ENCODE measurements at regions not wholly inside any gene's neighbourhood (a gene's known extent, or its start where the extent isn't known, plus 50 kb on each side); places are given as distances from the start of the nearest gene placed in this dataset.
"Not testable (repeated sequence)": the region's sequence is repeated elsewhere in the genome, so short reads cannot be mapped to it uniquely, and the experiment has no call there.

DNA sequence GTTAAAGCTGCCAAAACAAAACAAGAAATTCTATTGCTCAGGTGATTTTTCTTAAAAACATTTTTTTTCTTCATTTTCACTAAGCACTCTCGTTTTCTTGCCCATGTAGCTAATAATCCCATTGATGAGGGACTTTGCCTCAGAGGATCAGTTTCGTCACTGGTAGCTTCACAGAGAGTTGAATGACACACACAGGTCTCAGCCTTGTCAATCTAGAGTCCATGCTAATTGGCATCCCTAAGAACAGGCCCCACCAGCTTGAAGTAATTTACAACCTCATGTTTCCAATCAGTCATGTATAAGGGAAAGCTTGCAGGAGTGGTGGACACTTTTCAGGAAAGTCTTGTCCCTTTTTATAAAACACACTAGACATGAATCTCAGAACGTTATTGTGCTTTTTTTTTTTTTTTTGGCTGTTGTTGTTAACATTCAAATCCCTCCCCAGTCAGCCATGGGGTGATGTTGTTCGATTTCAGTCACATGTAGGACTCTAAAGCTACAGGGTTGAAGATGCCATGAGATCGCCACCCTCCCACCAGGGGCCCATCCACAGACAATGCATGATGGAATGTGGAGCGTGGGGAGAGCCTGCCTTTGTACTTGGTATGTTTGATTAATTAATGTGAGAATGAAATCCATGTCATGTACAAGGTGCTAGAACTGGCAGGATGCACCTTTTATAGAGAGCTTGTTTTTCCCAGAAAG lies 232.4 kb upstream of the FZD8 start:
- no peak overlapping the region for H3K4me3 ChIP-seq
- no peaks in the 10 kb centered on the region for H3K27me3 ChIP-seq
- 69 to 76% methylated on average over 5 to 6 of the region's 6 CpGs for WGBS, 2 donors
- no peak overlapping the region for H3K27ac ChIP-seq
- intact Hi-C loops (cut with DNase I) = no loop called here
- no peak for DNase-seq
- H3K36me3 ChIP-seq = no peaks in the 10 kb centered on the region
- no peaks in the 10 kb centered on the region for H3K9me3 ChIP-seq
- H3K4me1 ChIP-seq = peaks cover 0 to 5% (median 0%) of the 10 kb centered on the region in 3 donors
- TF ChIP-seq, protein P1, sequence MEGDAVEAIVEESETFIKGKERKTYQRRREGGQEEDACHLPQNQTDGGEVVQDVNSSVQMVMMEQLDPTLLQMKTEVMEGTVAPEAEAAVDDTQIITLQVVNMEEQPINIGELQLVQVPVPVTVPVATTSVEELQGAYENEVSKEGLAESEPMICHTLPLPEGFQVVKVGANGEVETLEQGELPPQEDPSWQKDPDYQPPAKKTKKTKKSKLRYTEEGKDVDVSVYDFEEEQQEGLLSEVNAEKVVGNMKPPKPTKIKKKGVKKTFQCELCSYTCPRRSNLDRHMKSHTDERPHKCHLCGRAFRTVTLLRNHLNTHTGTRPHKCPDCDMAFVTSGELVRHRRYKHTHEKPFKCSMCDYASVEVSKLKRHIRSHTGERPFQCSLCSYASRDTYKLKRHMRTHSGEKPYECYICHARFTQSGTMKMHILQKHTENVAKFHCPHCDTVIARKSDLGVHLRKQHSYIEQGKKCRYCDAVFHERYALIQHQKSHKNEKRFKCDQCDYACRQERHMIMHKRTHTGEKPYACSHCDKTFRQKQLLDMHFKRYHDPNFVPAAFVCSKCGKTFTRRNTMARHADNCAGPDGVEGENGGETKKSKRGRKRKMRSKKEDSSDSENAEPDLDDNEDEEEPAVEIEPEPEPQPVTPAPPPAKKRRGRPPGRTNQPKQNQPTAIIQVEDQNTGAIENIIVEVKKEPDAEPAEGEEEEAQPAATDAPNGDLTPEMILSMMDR (IDR thresholded peaks at IDR 0.05) = no peak
- TF ChIP-seq POLR2A (IDR thresholded peaks at IDR 0.05) = no peak

DNA sequence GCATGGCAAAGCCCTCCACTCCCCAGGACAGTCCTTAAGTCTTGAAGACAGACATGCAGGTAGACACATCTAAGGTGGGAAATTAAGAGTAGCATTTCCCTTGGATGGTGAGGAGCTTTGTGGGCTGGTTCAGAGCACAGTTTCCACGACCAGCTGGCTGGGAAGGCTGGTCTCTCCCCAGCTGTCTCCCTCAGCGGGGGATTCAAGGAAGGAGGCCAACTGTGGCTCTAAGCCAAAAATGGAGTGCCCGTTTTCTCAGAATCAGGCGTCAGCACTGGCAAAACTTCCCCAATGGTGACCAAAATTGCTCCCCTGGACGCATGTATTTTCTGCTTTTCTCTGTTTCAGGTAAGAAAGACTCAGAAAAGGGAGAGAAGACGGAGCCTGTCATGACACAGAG lies 230.6 kb upstream of the FZD8 start:
- H3K27ac ChIP-seq = no peak overlapping the region
- H3K36me3 ChIP-seq = no peaks in the 10 kb centered on the region
- no peak overlapping the region for H3K4me3 ChIP-seq
- H3K27me3 ChIP-seq = no peaks in the 10 kb centered on the region
- intact Hi-C loops (cut with DNase I) = no loop called here
- 64 to 82% methylated on average over 5 to 6 of the region's 6 CpGs for WGBS, 2 donors
- no peaks in the 10 kb centered on the region for H3K9me3 ChIP-seq
- TF ChIP-seq, protein P1 (IDR thresholded peaks at IDR 0.05) = no peak
- DNase-seq = no peak
- peaks cover 0 to 5% (median 0%) of the 10 kb centered on the region in 3 donors for H3K4me1 ChIP-seq

DNA sequence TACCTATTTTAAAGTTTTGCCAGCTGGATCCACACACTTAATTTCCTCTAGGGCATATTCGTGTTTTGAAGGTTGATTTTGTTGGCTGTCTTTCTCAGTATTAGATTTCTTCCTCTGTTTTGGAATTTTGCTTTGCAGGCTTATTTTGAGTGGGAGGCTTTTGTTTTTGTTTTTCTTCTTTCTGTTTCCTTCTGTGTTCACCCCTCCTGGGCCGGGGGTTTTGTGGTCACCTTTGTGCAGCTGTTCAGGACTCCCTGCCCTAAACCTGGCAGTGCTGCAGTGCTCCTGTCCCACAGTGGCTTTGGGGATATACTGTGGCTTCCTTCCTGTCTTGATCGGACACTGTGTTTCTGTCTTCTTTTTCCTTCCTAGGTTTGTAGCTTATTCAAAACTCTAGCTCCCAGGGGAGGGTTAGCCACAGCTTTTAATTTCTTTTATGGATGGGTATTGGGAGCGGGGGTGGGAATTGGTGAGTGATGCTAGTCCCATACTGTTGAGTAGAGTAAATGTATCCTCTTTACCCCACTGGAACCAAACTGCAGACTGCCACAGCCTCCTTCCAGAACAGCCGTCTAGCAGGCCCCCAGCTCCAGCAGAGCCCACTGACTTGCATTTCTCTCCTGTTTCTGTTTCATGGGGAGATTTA lies 228.7 kb upstream of the FZD8 start:
- TF ChIP-seq, protein P1 (IDR thresholded peaks at IDR 0.05) = no peak
- no peak for TF ChIP-seq POLR2A (IDR thresholded peaks at IDR 0.05)
- peaks cover 0 to 3% (median 0%) of the 10 kb centered on the region in 3 donors for H3K4me1 ChIP-seq
- no peak for DNase-seq
- 38 to 40% methylated on average over 5 of the region's 5 CpGs for WGBS, 2 donors
- H3K4me3 ChIP-seq = no peak overlapping the region
- intact Hi-C loops (cut with DNase I) = no loop called here
- no peaks in the 10 kb centered on the region for H3K9me3 ChIP-seq
- H3K27me3 ChIP-seq = no peaks in the 10 kb centered on the region
- H3K27ac ChIP-seq = no peak overlapping the region
- no peaks in the 10 kb centered on the region for H3K36me3 ChIP-seq

DNA sequence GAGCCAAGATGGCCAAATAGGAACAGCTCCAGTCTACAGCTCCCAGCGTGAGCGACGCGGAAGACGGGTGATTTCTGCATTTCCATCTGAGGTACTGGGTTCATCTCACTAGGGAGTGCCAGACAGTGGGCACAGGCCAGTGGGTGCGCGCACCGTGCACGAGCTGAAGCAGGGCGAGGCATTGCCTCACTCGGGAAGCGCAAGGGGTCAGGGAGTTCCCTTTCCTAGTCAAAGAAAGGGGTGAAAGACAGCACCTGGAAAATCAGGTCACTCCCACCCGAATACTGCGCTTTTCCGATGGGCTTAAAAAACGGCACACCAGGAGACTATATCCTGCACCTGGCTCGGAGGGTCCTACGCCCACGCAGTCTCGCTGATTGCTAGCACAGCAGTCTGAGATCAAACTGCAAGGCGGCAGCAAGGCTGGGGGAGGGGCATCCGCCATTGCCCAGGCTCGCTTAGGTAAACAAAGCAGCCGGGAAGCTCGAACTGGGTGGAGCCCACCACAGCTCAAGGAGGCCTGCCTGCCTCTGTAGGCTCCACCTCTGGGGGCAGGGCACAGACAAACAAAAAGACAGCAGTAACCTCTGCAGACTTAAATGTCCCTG lies 216.7 kb upstream of the FZD8 start:
- H3K4me1 ChIP-seq; H3K36me3 ChIP-seq; H3K9me3 ChIP-seq; intact Hi-C loops (cut with DNase I); H3K27me3 ChIP-seq; H3K27ac ChIP-seq; DNase-seq: not testable (repeated sequence)
- H3K4me3 ChIP-seq = peak overlapping the region in 1 of 4 donors; percentile 28
- WGBS, 2 donors = 67 to 78% methylated on average over 11 to 18 of the region's 25 CpGs

DNA sequence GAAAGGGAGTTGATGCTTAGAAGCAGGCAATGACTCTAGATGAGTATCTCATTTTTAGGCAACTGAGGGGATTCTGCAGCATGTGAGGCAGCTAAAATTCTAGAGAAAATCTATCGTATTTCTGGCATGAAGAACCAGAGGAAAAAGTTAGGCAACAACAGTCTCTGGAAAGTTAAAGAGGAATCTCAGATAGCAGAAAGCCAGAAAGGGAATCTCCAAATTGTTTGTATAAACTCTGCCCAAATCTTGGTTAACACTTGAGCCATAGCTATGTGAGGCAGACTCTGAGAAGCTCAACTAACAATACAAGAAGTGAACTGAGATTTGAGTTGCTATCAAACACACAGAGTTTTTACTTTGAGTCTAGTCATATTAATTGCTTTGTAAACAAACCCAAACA lies 215.8 kb upstream of the FZD8 start:
- WGBS, 2 donors = 39 to 68% methylated on average over 1 of the region's 1 CpG
- Histone ChIP-seq H3K4me3 (no peak overlapping the region), H3K4me1 (no peaks in the 10 kb centered on the region), H3K36me3 (no peaks in the 10 kb centered on the region), H3K9me3 (peaks cover 0 to 7% (median 5%) of the 10 kb centered on the region in 3 donors), H3K27ac (no peak overlapping the region), H3K27me3 (no peaks in the 10 kb centered on the region)
- TF ChIP-seq POLR2A (IDR thresholded peaks at IDR 0.05) = no peak
- TF ChIP-seq, protein P1 (IDR thresholded peaks at IDR 0.05) = no peak
- no peak for DNase-seq
- intact Hi-C loops (cut with DNase I) = no loop called here
